WI38 (cell line): ENCODE measurements at regions not wholly inside any gene's neighbourhood (a gene's known extent, or its start where the extent isn't known, plus 50 kb on each side); places are given as distances from the start of the nearest gene placed in this dataset.

Experiments
- H3K4me3 ChIP-seq: 2 replicates; pipeline ENCODE4 v1.5.1; 2011; ENCODE audit warnings: low read depth, mild to moderate bottlenecking, control low read depth, low read length
- CTCF ChIP-seq: IDR thresholded peaks from 2 replicates; pipeline ENCODE4 v1.5.1; 2012; ENCODE audit warnings: low read depth, mild to moderate bottlenecking, control low read depth, low read length

GRCh38 chr13:44240611-44241145 lies 132.9 kb upstream of the SERP2 start:
- H3K4me3 ChIP-seq: no peak overlapping the region
- TF ChIP-seq CTCF: no peak

GRCh38 chr13:44241638-44242037 lies 132.0 kb upstream of the SERP2 start:
- TF ChIP-seq CTCF: no peak
- H3K4me3 ChIP-seq: no peak overlapping the region

GRCh38 chr13:44242766-44243165 lies 130.9 kb upstream of the SERP2 start:
- no peak overlapping the region for H3K4me3 ChIP-seq

GRCh38 chr13:44243198-44243857 lies 130.3 kb upstream of the SERP2 start:
- peak; percentile 15; the same call in 1 of the 2 replicates for TF ChIP-seq CTCF
- H3K4me3 ChIP-seq: no peak overlapping the region

More at GRCh38 chr13:44242766-44243165, 130.9 kb upstream of the SERP2 start:
- no peak for TF ChIP-seq CTCF

GRCh38 chr13:44244288-44244687 lies 129.3 kb upstream of the SERP2 start:
- no peak for TF ChIP-seq CTCF
- no peak overlapping the region for H3K4me3 ChIP-seq

- H3K4me3 ChIP-seq: no peak overlapping the region
- TF ChIP-seq CTCF: no peak
Measured at GRCh38 chr13:44249431-44249836, 124.2 kb upstream of the SERP2 start.

GRCh38 chr13:44252938-44253337 lies 120.7 kb upstream of the SERP2 start:
- no peak for TF ChIP-seq CTCF
- no peak overlapping the region for H3K4me3 ChIP-seq
